GM18499 (cell line): ENCODE measurements at regions not wholly inside any gene's neighbourhood (a gene's known extent, or its start where the extent isn't known, plus 50 kb on each side); places are given as distances from the start of the nearest gene placed in this dataset.

ENCODE experiments used
- ATAC-seq: cut with Tn5 transposase; IDR thresholded peaks from one replicate; pipeline ENCODE4 v1.9.1; 2021; ENCODE audit warnings: moderate number of reproducible peaks; ENCODE audit not compliant: insufficient read depth, unreplicated experiment

DNA sequence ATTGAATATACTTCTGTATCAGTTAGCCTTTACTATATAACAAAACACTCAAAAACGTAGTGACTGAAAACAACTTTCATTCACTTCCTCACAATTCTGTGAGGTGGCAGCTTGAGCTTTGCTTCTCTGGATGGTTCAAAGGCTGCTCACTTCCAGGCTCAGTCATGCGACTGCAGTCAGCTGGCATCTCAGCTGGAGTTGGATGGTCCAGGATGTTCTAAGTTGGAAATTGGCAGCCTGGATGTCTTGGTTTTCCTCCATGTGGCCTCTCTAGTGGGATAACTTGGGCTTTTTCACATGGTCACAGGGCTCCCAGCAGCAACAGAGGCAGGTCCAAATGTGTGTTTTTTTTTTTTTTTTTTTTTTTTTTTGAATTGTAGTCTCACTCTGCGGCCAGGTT lies 204.4 kb downstream of the LACC1 start:
- ATAC-seq, result no peak

DNA sequence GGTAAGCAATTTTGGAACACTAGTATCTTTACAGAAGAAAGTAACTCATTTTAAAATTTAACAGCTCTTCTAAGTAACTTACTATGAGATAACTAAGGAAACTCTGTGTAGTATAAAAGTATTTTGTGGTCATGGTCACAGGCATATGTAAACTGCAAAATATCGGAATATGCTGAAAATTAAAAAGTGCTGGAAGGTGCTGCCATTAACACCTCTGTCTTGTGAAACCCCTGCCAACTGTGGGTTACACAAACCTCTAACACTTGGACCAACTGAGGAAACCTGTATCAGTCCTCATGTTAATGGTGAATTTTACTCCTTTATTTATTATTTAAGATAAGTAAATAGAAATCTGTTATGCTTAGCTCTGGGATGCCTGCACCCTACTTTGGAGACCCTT lies 206.7 kb downstream of the LACC1 start:
- ATAC-seq, result no peak

DNA sequence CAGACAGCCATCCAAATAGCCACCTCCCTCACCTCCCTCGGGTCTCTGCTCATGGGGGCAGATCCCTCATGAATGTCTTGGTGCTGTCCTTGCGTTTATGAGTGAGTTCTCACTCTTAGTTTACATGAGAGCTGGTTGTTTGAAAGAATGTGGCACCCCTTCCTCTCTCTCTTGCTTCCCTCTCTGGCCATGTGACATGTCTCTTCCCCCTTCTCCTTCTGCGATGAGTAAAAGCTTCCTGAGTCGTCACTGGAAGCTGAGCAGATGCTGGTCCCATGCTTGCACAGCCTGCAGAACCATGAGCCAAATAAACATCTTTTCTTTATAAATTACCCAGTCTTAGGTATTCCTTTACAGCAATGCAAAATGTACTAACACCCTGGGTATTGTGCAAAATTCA lies 208.7 kb downstream of the LACC1 start:
- ATAC-seq, result no peak

DNA sequence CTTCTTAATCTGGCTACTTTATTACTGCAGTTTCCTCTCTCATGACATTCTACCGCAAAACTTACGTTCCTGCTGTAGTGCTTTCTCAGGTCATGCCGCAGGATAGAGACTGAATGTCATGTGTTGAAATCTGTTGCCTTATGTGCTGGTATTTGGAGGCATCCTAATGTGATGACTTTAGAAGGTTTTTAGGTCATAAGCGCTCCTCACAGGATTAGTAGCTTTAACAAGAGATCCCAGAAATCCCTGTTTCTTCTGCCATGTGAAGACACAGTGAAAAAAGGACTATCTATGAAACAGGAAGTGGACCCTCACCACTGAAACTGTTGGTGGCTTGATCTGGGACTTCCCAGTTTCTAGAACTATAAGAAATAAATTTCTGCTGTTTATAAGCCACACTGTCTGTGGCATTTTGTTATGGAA lies 209.3 kb downstream of the LACC1 start:
- ATAC-seq, result no peak

DNA sequence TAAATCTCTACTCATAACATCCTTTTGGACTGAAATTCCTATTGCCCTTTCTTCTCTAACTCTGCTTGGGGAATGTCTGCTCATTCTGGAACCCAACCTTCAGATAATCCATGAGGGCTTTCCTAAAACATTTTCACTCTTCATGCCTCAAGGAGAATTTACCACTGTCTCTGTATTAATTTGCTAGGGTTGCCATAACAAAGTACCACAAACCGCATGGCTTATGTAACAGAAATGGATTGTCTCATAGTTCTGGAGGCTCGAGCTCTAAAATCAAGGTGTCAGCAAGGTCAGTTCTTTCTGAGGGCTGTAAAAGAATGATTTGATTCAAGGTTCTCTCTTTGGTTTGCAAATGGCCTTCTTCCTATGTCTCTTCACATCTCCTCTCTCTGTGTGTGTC lies 209.7 kb downstream of the LACC1 start:
- no peak for ATAC-seq

DNA sequence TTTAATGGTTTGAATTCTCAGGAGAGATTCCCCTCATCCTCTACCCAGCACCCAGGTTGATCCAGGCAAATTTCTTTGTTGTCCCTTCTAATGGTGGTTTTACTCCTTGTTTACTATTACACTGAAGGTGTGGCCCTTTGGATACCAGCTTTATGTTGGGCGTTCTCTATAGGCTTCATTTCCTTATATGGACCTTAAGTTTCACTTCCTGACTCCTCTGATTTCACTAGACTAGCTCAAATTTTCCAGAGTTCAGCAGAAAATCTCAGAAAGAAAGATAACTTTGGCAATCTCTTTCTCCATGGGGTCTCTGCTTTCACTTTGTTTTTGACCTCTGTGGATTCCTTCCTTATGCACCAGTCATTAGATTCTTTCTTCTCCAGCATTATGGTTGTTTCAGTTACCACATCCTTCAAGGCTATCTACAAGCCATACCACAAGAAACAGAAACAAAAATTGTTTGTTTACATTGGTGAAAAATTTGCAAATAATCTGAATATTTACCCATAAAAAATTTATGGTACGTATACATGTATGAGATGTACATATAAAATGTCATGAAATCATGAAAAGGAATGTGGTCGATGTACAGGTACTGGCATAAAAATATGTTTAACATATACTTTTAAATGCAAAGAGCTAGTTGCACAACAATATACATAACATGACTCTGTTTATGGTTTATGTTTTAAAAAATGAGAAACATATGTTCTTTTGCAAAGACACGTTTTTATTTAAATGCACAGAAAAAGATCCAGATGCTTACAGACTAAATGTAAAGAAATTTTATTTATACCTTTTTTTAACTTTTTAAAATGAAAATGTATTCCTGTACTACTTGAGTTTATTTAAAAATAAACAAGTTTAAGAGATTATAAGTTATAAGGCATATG lies 212.6 kb downstream of the LACC1 start:
- no peak for ATAC-seq

DNA sequence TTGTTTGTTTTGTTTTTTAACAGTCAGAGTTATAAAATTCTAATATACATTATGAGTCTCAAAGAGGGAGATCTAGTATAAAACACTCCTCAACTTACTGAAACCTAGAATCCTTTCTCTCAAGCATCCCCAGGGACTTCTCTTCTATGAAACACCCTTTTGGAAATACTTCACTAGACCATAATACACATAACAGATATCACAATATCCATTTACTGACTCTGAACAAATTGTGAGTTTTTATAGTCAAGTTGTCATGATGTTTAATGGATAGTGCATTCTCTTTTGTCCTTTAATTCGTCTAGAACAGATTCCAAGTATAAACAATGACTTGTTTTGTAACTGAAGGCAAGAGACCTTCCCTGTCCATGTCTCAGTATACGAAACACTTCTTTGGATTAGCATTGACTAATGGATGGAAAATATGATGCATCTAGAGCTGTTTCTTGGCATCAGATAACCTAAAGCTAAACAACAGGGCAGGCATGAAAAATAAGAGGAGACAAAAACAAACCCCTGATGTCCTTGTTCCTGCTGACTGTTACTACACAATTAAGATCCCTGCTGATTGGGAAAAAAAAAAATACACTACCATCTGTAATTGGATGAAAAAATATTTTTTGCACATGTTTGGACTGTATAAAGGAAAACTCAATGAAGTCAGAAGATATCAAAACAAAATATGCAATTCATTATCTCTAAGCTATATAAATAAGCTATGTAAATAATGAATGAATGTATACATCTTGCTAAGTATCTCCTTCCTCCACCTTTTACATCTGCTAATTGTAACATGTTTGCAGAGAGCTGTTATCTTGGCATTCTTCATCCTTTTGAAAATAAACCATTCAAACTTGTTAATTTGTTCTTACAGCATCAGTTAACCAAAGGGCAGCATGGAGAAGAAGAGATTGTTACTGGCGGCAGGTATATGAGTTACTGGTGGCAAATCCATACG lies 214.2 kb downstream of the LACC1 start:
- ATAC-seq, result no peak

DNA sequence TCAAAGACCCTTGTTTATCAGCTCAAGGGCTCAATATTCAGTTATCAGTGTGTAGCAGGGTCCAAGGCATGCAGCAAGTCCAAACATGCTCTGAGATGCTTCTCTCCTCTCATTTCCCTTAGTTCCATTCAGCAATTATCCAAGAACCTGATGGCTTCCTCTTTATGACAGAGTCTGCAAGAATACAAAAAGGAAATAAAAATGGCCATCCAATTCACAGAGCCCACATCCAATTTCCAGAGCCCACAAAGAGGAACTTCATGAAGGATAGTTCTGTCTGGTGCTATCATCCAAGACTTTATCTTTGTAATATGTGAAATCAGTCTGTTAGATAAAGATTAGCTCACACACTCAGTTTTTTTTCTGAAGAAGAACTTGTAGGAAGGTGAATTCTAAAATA lies 217.2 kb downstream of the LACC1 start:
- ATAC-seq, result no peak

DNA sequence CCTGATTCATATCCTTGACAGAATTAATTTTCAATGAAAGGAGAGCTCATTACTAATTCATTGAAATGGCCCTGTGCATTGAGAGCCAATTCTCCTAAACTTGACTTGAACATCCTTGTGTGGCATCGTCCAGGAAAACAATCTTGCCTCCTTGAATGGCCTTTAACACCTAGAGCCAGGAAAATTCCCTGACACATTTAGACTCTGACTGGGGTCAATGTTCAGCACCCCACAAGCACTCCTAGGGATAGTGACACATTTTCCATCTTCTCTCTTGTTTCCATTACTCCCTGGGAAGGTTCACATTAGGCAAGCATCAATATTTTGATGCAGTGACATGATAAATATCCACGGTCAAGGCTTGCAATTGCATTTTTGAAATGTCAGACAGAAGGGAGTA lies 218.9 kb downstream of the LACC1 start:
- no peak for ATAC-seq

DNA sequence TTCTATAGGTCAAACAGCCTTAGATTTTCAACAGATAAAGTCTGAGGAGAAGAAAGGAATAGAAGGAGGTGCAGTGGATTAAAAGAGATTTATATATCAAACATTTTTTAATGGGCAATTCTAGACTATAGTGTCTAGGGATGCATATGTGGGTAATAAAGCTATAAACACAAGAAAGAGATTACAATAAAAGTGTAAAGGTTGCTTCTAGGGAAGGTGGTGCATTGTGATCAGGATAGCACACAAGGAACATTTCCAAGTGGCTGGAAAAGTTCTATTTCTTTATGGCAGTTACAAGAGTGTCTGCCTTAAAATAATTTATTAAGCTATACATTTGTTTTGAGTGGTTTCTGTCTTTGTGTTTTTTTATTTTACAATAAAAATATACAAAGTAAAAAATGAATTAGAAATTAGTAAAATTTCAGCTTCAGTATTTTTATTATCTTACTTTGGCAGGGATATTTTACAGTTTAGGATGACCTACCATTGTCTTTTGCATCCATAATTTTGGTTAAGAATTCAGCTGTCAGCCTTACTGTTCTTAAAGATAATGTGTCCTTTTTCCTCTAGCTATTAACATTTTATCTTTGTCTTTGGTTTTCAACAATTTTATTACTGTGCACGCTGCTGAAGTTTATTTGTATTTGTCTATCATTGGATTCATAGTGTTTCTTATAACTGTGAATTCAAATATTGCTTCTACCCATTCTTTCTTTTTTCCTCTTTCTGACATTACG lies 221.8 kb downstream of the LACC1 start:
- ATAC-seq, result no peak

DNA sequence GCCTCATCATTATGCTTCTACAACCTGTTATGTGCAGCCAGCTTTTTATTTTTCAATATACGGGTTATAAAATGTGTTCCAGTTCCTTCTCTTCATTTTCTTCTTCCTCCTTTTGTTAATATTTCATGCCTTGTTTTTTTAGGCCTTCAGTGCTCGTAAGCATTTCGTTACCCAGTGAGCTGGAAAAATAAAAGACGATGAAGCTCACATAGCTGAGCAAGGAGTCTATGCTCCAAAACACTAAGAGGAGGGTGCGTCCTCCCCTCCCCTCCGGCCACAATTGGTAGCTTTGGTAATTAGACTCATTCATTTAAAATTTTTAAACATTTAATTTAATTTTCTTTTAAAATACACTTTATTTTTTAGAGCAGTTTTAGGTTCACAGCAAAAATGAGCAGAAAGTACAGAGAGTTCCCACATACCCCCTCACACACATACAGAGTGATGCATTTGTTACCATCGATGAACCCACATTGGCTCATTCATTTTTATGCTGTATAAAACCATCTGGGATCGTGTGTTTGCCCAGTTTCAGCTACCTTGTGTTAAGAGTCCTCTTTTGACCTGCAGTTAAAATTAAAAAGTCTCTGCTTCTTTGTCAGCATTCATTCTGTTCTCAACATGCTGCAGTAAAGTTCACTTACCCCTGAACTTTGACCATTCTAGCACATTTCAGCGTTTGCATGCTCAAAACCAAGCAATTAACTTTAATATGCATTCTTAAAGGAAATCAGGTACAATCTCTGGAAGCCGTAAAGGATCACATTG lies 223.9 kb downstream of the LACC1 start:
- no peak for ATAC-seq

DNA sequence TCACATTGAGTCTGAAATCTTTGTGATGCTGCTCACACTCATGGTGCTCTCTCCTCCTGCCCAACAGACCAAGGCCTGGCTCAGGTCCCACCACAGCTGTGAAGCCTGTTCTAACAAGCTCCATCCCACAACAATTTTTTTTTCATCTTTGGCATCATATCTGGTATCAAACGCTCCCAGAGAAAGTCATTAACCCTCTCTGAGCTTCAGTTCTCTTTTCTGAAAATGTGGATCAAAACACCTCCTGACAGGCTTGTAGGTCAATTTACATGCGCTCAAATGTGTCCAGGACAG lies 224.4 kb downstream of the LACC1 start:
- no peak for ATAC-seq

DNA sequence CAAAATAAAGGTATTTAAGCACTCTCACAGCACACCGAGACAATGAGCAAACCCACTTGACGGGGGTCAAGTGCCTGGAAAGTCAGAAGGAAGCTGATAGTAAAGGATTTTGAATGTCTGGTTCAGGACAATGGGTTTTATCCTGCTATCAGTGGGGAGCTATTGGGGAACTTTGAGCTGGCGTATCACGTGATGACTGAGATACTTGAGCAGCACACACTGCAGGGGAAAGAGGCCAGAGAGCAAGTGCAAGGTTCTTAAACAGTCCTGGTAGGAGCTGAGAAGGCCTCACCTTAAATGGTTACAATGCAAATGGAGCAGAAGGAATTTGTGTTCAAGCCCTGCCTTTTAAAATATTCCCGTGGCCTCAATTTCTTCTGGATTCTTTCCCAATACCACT lies 225.3 kb downstream of the LACC1 start:
- ATAC-seq, result no peak

DNA sequence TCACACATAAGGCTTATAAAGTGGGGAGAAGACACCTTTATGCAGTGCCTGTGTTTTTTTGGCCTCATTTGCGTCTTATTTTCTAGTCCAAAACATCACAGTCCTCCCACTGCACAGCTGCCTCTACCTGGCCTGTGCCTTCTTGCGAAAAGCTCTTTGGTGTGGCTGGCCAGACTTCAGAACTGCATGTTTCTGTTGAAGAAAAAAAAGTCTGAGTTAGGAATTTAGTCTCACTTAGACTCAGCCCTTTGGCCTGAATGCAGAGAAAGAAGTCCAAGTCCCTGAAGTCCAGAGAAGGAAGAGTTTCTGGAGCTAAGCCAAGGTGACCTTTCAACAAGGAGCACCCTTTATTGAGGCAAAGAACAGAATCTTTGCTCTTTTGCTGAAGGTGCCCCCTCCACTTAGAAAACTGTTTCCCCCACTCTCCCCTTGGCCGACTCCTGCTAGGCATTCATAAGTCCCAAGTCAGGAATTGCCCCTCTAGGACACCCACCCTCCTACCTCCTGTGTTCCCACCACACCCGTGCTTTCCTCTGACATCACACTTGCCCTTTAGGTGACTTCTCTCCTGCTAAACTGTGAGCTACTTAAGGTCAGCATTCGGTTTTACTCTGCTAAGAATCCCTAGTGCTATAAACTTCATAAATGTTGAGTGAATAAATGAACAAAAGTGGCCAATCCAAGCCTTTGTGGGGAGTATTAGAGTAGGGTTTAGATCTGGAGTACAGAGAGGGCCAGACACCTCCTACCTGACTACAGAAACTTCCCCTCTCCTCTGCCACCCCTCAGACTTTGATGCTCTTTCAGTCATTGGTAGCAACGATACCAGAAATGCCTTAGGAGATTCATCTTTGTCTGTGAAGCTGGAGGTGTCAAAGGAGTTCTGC lies 226.8 kb downstream of the LACC1 start:
- no peak for ATAC-seq

DNA sequence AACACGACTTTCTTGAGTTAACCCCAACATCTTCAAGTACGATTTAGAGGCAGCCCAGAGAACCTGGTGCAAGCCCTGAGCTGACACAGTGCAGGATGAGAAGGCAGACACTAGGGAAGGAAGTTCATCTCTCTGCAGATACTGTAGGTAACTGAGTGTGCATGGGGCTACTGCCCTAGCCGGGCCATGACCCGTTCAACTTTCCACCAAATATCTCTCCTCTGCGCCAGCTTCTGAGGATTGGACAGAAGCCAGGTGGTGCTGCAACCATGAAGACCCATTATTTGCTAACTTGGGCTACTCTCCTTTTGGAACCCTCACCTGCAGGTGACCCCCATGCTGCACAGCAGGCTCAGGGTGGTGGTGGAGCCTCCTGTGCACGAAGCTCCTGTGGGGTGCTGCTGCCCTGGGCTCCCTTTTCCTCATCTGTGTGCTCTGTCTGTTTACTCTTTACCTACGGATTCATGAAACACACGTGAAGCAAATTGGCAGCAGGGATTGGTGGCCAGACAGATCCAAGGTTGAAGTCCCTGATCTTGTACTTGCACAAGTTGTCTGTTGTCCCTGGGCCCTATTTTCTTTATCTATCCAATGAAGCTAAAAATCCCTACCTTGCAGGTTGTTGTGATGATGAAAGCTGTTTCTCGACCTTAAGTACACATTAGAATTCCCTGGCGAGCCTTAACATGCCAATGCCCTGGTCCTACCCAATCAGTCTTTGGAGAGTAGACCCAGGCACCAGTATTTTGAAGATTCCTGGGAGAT lies 227.8 kb downstream of the LACC1 start:
- ATAC-seq, result no peak

DNA sequence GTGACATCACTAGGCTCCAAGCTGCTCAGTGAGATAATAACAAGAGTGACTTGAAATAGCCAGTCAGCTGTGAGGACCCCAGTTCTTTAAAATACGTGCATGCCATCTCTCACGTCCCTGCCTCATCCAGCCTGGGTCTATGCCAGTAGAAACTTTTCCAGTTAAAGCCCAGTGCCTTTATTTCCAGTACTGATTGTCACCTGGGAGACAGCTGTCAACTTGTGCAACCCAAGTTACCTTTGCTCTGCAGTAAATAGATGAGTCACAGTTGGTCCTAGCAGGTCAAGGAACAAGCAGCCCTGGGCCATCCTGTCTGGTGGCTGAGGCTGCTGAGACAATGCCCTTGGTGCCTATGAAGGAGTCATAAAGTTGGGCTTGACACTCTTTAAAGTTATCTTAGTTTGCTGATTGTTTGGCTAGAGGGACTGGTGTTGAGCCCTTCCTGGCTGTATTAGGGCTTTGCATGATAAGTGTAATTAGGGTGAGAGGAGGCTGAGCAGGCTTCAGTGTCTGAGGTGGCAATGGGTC lies 228.7 kb downstream of the LACC1 start:
- ATAC-seq, result no peak

DNA sequence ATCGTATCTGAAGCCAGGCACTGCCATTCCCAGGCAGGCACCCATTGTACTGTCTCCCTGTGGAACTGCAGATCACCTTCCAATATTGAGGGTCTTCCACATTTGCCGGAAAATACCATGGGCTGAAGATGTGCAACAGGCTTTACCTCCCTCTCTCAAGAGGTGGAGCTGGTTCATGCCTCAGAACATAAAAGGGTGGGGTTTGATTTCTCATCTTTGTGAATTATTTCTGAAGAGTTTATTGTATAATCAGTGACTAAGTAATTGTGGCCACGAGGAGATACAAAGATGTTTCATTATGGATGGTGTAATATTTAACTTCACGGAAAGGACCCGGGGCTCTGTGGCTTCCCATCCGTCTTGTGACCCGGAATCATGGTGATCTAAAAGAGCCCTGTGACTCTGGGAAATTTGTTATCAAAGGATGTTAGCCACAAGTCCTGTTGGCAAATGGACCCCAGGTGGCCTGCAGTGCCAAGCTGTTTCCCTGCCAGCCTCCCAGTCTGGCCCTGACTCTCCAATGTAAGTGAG lies 230.5 kb downstream of the LACC1 start:
- no peak for ATAC-seq

DNA sequence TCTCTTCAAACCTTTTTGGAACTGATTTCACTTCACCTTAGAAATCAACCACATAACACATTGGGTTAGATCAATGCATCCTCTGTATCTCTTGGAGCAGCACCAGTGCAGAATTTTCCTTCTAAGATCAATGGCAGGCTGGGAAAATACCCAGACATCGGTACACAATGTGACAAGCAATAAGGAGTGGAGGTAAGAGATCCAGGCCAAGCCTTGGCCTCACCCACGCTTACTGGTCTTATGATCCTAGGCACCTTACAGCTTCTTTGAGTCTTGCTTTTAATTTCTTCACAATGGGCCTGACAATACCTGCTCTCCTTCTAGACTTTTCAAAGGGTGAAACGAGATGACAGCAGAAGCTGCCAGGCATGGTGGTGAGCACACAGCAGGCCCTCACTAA lies 232.0 kb downstream of the LACC1 start:
- no peak for ATAC-seq
